Thoracic aorta (tissue), 2 donors: ENCODE measurements at regions not wholly inside any gene's neighbourhood (a gene's known extent, or its start where the extent isn't known, plus 50 kb on each side); places are given as distances from the start of the nearest gene placed in this dataset.

ENCODE experiments used
- ATAC-seq: fragments of 150-250 bp; one replicate; pipeline ENCODE4 v1.8.0; 2017; ENCODE audit warnings: low read depth; ENCODE audit not compliant: insufficient number of reproducible peaks, low FRiP score
- DNase-seq: peaks from one replicate; pipeline ENCODE4 v3.0.0-alpha.2; 2020; ENCODE audit warnings: low spot score
- H3K27ac ChIP-seq, 2 donors: fragments of 200-600 bp; sonication (generic); 1 replicate in 1 of 2; 2 replicates in 1 of 2; pipeline ENCODE4 v1.5.1; 2016; ENCODE audit warnings: mild to moderate bottlenecking in 2 of 2, moderate library complexity in 2 of 2
- H3K27me3 ChIP-seq: fragments of 200-600 bp; sonication (generic); replicated peaks from 2 replicates; pipeline ENCODE4 v1.6.0; 2016; ENCODE audit warnings: mild to moderate bottlenecking; ENCODE audit not compliant: insufficient read depth
- H3K36me3 ChIP-seq: fragments of 200-600 bp; sonication (generic); one replicate; pipeline ENCODE4 v1.5.1; 2016
- H3K4me1 ChIP-seq, 2 donors: fragments of 200-600 bp; sonication (generic); 1 replicate in 1 of 2; 2 replicates in 1 of 2; pipeline versions ENCODE4 v1.5.1 to v1.6.0; 2016; ENCODE audit warnings: low read depth in 2 of 2, mild to moderate bottlenecking in 1 of 2; ENCODE audit not compliant: control insufficient read depth in 1 of 2
- H3K4me3 ChIP-seq: fragments of 200-600 bp; sonication (generic); 2 replicates; pipeline ENCODE4 v1.5.1; 2016; ENCODE audit warnings: mild to moderate bottlenecking
- H3K9me3 ChIP-seq: fragments of 200-600 bp; sonication (generic); 2 replicates; pipeline ENCODE4 v1.5.1; 2016
- CTCF ChIP-seq: fragments of 200-600 bp; sonication (generic); IDR thresholded peaks from one replicate; pipeline ENCODE4 v1.5.1; 2019; ENCODE audit warnings: antibody characterized with exemption

- DNase-seq (no peak), ATAC-seq (no peak)
- no peak overlapping the region for H3K4me3 ChIP-seq
- no peaks in the 10 kb centered on the region for H3K36me3 ChIP-seq
- peaks cover 0 to 9% of the 10 kb centered on the region in 2 donors for H3K4me1 ChIP-seq
- no peaks in the 10 kb centered on the region for H3K9me3 ChIP-seq
- H3K27ac ChIP-seq, result no peak overlapping the region
- H3K27me3 ChIP-seq, result no peaks in the 10 kb centered on the region
- TF ChIP-seq CTCF, result no peak
These were observed 63.7 kb upstream of the CAMK2D start for GRCh38 chr4:113825272-113825671.

GRCh38 chr4:113824396-113824795 is 62.9 kb upstream of the CAMK2D start:
- H3K36me3 ChIP-seq, result no peaks in the 10 kb centered on the region
- no peak for ATAC-seq
- H3K4me1 ChIP-seq, result peaks cover 0 to 9% of the 10 kb centered on the region in 2 donors
- no peaks in the 10 kb centered on the region for H3K27me3 ChIP-seq
- no peak overlapping the region for H3K4me3 ChIP-seq
- DNase-seq, result no peak
- no peak overlapping the region for H3K27ac ChIP-seq
- H3K9me3 ChIP-seq, result no peaks in the 10 kb centered on the region
- no peak for TF ChIP-seq CTCF

GRCh38 chr4:113823291-113823659 is 61.7 kb upstream of the CAMK2D start:
- Histone ChIP-seq H3K4me1 (peaks cover 0 to 9% of the 10 kb centered on the region in 2 donors), H3K27ac (no peak overlapping the region), H3K4me3 (no peak overlapping the region), H3K36me3 (no peaks in the 10 kb centered on the region), H3K9me3 (no peaks in the 10 kb centered on the region), H3K27me3 (no peaks in the 10 kb centered on the region)
- DNase-seq (no peak), ATAC-seq (no peak)
- no peak for TF ChIP-seq CTCF

- DNase-seq, result no peak
- no peak overlapping the region for H3K4me3 ChIP-seq
- peaks cover 0 to 9% of the 10 kb centered on the region in 2 donors for H3K4me1 ChIP-seq
- H3K36me3 ChIP-seq, result no peaks in the 10 kb centered on the region
- no peak overlapping the region for H3K27ac ChIP-seq
- H3K27me3 ChIP-seq, result no peaks in the 10 kb centered on the region
- no peak for TF ChIP-seq CTCF
- ATAC-seq, result no peak
- H3K9me3 ChIP-seq, result no peaks in the 10 kb centered on the region
These were observed 61.2 kb upstream of the CAMK2D start for GRCh38 chr4:113822555-113823290.

GRCh38 chr4:113821856-113822255 is 60.3 kb upstream of the CAMK2D start:
- DNase-seq (no peak), ATAC-seq (no peak)
- Histone ChIP-seq H3K4me1 (peaks cover 0 to 9% of the 10 kb centered on the region in 2 donors), H3K4me3 (no peak overlapping the region), H3K27me3 (no peaks in the 10 kb centered on the region), H3K9me3 (no peaks in the 10 kb centered on the region), H3K27ac (no peak overlapping the region), H3K36me3 (no peaks in the 10 kb centered on the region)
- TF ChIP-seq CTCF, result no peak
